ENCODE measurements at regions not wholly inside any gene's neighbourhood (a gene's known extent, or its start where the extent isn't known, plus 50 kb on each side); places are given as distances from the start of the nearest gene placed in this dataset.
A peak's percentile ranks its signal among the peaks of the same experiment; 100 is the strongest.

- no peak for DNase-seq (ENCODE audit: low spot score)
These were observed 517.4 kb downstream of the BUD13 start for GRCh38 chr11:116255321-116255953.

- DNase-seq (ENCODE audit: low spot score), result no peak
These were observed 522.6 kb downstream of the BUD13 start for GRCh38 chr11:116250155-116250554.

GRCh38 chr11:116249561-116249960 lies 523.2 kb downstream of the BUD13 start:
- DNase-seq (ENCODE audit: low spot score), result no peak

GRCh38 chr11:116244889-116245288 lies 527.9 kb downstream of the BUD13 start:
- no peak for DNase-seq (ENCODE audit: low spot score)

- DNase-seq (ENCODE audit: low spot score), result no peak
These were observed 528.3 kb downstream of the BUD13 start for GRCh38 chr11:116244439-116244838.

GRCh38 chr11:116243991-116244390 lies 528.8 kb downstream of the BUD13 start:
- no peak for DNase-seq (ENCODE audit: low spot score)

- DNase-seq (ENCODE audit: low spot score), result no peak
These were observed 530.8 kb downstream of the BUD13 start for GRCh38 chr11:116242006-116242405.

- DNase-seq (ENCODE audit: low spot score), result no peak
These were observed 532.1 kb downstream of the BUD13 start for GRCh38 chr11:116240710-116241109.

- no peak for DNase-seq (ENCODE audit: low spot score)
These were observed 533.5 kb downstream of the BUD13 start for GRCh38 chr11:116239247-116239646.

- no peak for DNase-seq (ENCODE audit: low spot score)
These were observed 537.7 kb downstream of the BUD13 start for GRCh38 chr11:116234989-116235568.

GRCh38 chr11:116233561-116233960 lies 539.2 kb downstream of the BUD13 start:
- no peak for DNase-seq (ENCODE audit: low spot score)

- DNase-seq (ENCODE audit: low spot score), result no peak
These were observed 540.4 kb downstream of the BUD13 start for GRCh38 chr11:116232364-116232828.

- DNase-seq (ENCODE audit: low spot score), result no peak
These were observed 541.2 kb downstream of the BUD13 start for GRCh38 chr11:116231543-116231942.

- no peak for DNase-seq (ENCODE audit: low spot score)
These were observed 542.3 kb downstream of the BUD13 start for GRCh38 chr11:116230438-116230837.

GRCh38 chr11:116229236-116229970 lies 543.4 kb downstream of the BUD13 start:
- no peak for DNase-seq (ENCODE audit: low spot score)

- no peak for DNase-seq (ENCODE audit: low spot score)
These were observed 546.1 kb downstream of the BUD13 start for GRCh38 chr11:116226731-116227130.

- DNase-seq (ENCODE audit: low spot score), result no peak
These were observed 546.8 kb downstream of the BUD13 start for GRCh38 chr11:116225784-116226585.

GRCh38 chr11:116225236-116225635 lies 547.6 kb downstream of the BUD13 start:
- no peak for DNase-seq (ENCODE audit: low spot score)

GRCh38 chr11:116224889-116225200 lies 547.9 kb downstream of the BUD13 start:
- no peak for DNase-seq (ENCODE audit: low spot score)

- peak; percentile 29 for DNase-seq (ENCODE audit: low spot score)
These were observed 548.5 kb downstream of the BUD13 start for GRCh38 chr11:116224154-116224888.

- no peak for DNase-seq (ENCODE audit: low spot score)
These were observed 551.4 kb downstream of the BUD13 start for GRCh38 chr11:116221351-116221750.

- DNase-seq (ENCODE audit: low spot score), result no peak
These were observed 553.6 kb downstream of the BUD13 start for GRCh38 chr11:116219171-116219635.

Data from LoVo (cell line).